ENCODE measurements at regions not wholly inside any gene's neighbourhood (a gene's known extent, or its start where the extent isn't known, plus 50 kb on each side); places are given as distances from the start of the nearest gene placed in this dataset.
"Not testable (repeated sequence)": the region's sequence is repeated elsewhere in the genome, so short reads cannot be mapped to it uniquely, and the experiment has no call there.

GRCh38 chr7:53485354-53485753 lies 449.9 kb downstream of the POM121L12 start:
- H3K27me3 ChIP-seq = no peaks in the 10 kb centered on the region
- intact Hi-C loops (cut with DNase I) = loop anchor here in 1 of 4 donors (1.0 kb wide), 1 partner anchor 29 kb away; no protein-coding TSS in a partner anchor
- H3K4me1 ChIP-seq (ENCODE audit: insufficient read depth) = no peaks in the 10 kb centered on the region
- 64 to 91% (median 89%) methylated on average over 6 of the region's 6 CpGs for WGBS, 3 donors
- no peak for DNase-seq
- H3K4me3 ChIP-seq = no peak overlapping the region
- no peaks in the 10 kb centered on the region for H3K36me3 ChIP-seq
- H3K27ac ChIP-seq = no peak overlapping the region
- no peaks in the 10 kb centered on the region for H3K9me3 ChIP-seq
- TF ChIP-seq POLR2A (IDR thresholded peaks at IDR 0.05) (no peak), CTCF (IDR thresholded peaks at IDR 0.05) (no peak), EP300 (IDR thresholded peaks at IDR 0.05) (no peak)

- H3K4me3 ChIP-seq = no peak overlapping the region
- no peaks in the 10 kb centered on the region for H3K4me1 ChIP-seq (ENCODE audit: insufficient read depth)
- DNase-seq = no peak
- no peaks in the 10 kb centered on the region for H3K36me3 ChIP-seq
- no peaks in the 10 kb centered on the region for H3K9me3 ChIP-seq
- TF ChIP-seq CTCF (IDR thresholded peaks at IDR 0.05) (no peak), POLR2A (IDR thresholded peaks at IDR 0.05) (no peak)
- intact Hi-C loops (cut with DNase I) = no loop called here
- WGBS, 3 donors = 94 to 95% (median 95%) methylated on average over 6 of the region's 6 CpGs
- no peak overlapping the region for H3K27ac ChIP-seq
- no peaks in the 10 kb centered on the region for H3K27me3 ChIP-seq
Measured at GRCh38 chr7:53491051-53491450, 455.6 kb downstream of the POM121L12 start.

- H3K27me3 ChIP-seq; H3K4me3 ChIP-seq; intact Hi-C loops (cut with DNase I); H3K4me1 ChIP-seq (ENCODE audit: insufficient read depth); H3K27ac ChIP-seq; H3K36me3 ChIP-seq; H3K9me3 ChIP-seq; DNase-seq: not testable (repeated sequence)
- 95 to 98% (median 95%) methylated on average over 16 to 20 of the region's 20 CpGs for WGBS, 3 donors
Measured at GRCh38 chr7:53495181-53495580, 459.7 kb downstream of the POM121L12 start.

- TF ChIP-seq CTCF (IDR thresholded peaks at IDR 0.05) (no peak), EP300 (IDR thresholded peaks at IDR 0.05) (no peak)
- Histone ChIP-seq H3K36me3 (no peaks in the 10 kb centered on the region), H3K27me3 (no peaks in the 10 kb centered on the region), H3K9me3 (peaks cover 0 to 3% of the 10 kb centered on the region in 2 donors), H3K4me1 (ENCODE audit: insufficient read depth) (no peaks in the 10 kb centered on the region), H3K4me3 (no peak overlapping the region), H3K27ac (no peak overlapping the region)
- WGBS, 3 donors = 76 to 83% (median 80%) methylated on average over 1 of the region's 1 CpG
- intact Hi-C loops (cut with DNase I) = no loop called here
- no peak for DNase-seq
Measured at GRCh38 chr7:53500076-53500475, 464.6 kb downstream of the POM121L12 start.

GRCh38 chr7:53504914-53505313 lies 469.5 kb downstream of the POM121L12 start:
- WGBS, 3 donors = 92 to 96% (median 96%) methylated on average over 3 of the region's 3 CpGs
- no peaks in the 10 kb centered on the region for H3K27me3 ChIP-seq
- no peak for DNase-seq
- intact Hi-C loops (cut with DNase I) = no loop called here
- no peak overlapping the region for H3K4me3 ChIP-seq
- no peak overlapping the region for H3K27ac ChIP-seq
- H3K36me3 ChIP-seq = no peaks in the 10 kb centered on the region
- H3K9me3 ChIP-seq = no peaks in the 10 kb centered on the region
- TF ChIP-seq EP300 (IDR thresholded peaks at IDR 0.05) = no peak
- no peak for TF ChIP-seq POLR2A (IDR thresholded peaks at IDR 0.05)
- no peak for TF ChIP-seq CTCF (IDR thresholded peaks at IDR 0.05)
- H3K4me1 ChIP-seq (ENCODE audit: insufficient read depth) = no peaks in the 10 kb centered on the region
